Karpas-422 (cell line): ENCODE measurements at regions not wholly inside any gene's neighbourhood (a gene's known extent, or its start where the extent isn't known, plus 50 kb on each side); places are given as distances from the start of the nearest gene placed in this dataset.
"Not testable (repeated sequence)": the region's sequence is repeated elsewhere in the genome, so short reads cannot be mapped to it uniquely, and the experiment has no call there.

Source experiments
- DNase-seq: peaks from one replicate; pipeline ENCODE4 v3.0.0-alpha.2; 2015
- H2AFZ ChIP-seq: fragments of 200-600 bp; sonication (generic); 2 replicates; pipeline ENCODE4 v1.6.1; 2014; ENCODE audit warnings: antibody characterized with exemption, low read length, mixed read lengths
- H3K27ac ChIP-seq: fragments of 200-600 bp; sonication (generic); 2 replicates; pipeline ENCODE4 v1.5.1; 2014; ENCODE audit warnings: mild to moderate bottlenecking, low read length, moderate library complexity
- H3K27me3 ChIP-seq: fragments of 200-600 bp; sonication (generic); 2 replicates; pipeline ENCODE4 v1.6.1; 2014; ENCODE audit warnings: low read length, mixed read lengths
- H3K36me3 ChIP-seq: fragments of 200-600 bp; sonication (generic); 2 replicates; pipeline ENCODE4 v1.6.1; 2014; ENCODE audit warnings: low read length, mixed read lengths; ENCODE audit not compliant: insufficient read depth
- H3K4me1 ChIP-seq: fragments of 200-600 bp; sonication (generic); 2 replicates; pipeline ENCODE4 v1.6.1; 2014; ENCODE audit warnings: mild to moderate bottlenecking, low read length, mixed read lengths
- H3K4me2 ChIP-seq: fragments of 200-600 bp; sonication (generic); 2 replicates; pipeline ENCODE4 v1.6.1; 2014; ENCODE audit warnings: low read length, low read depth, mild to moderate bottlenecking; ENCODE audit not compliant: poor library complexity, severe bottlenecking
- H3K4me3 ChIP-seq: fragments of 200-600 bp; sonication (generic); 2 replicates; pipeline ENCODE4 v1.5.1; 2014; ENCODE audit warnings: mild to moderate bottlenecking, antibody characterized with exemption, low read length, mixed read lengths
- H3K79me2 ChIP-seq: fragments of 200-600 bp; sonication (generic); 2 replicates; pipeline ENCODE4 v1.6.1; 2014; ENCODE audit warnings: mild to moderate bottlenecking, low read length, mixed read lengths
- H3K9ac ChIP-seq: fragments of 200-600 bp; sonication (generic); 2 replicates; pipeline ENCODE4 v1.6.0; 2014; ENCODE audit warnings: low read length
- H3K9me2 ChIP-seq: fragments of 200-600 bp; sonication (generic), shearing (Covaris generic); replicated peaks from 2 replicates; pipeline ENCODE4 v1.6.0; 2014; ENCODE audit warnings: mild to moderate bottlenecking, low read length, moderate library complexity; ENCODE audit not compliant: insufficient read depth
- H3K9me3 ChIP-seq: fragments of 300-700, 200-600 bp; sonication (generic); 2 replicates; pipeline ENCODE4 v1.6.1; 2014; ENCODE audit warnings: low read length, mixed read lengths
- H4K20me1 ChIP-seq: fragments of 200-600 bp; sonication (generic); 2 replicates; pipeline ENCODE4 v1.6.1; 2014; ENCODE audit warnings: mild to moderate bottlenecking, antibody characterized with exemption, low read length, low read depth; ENCODE audit not compliant: insufficient read depth

DNA sequence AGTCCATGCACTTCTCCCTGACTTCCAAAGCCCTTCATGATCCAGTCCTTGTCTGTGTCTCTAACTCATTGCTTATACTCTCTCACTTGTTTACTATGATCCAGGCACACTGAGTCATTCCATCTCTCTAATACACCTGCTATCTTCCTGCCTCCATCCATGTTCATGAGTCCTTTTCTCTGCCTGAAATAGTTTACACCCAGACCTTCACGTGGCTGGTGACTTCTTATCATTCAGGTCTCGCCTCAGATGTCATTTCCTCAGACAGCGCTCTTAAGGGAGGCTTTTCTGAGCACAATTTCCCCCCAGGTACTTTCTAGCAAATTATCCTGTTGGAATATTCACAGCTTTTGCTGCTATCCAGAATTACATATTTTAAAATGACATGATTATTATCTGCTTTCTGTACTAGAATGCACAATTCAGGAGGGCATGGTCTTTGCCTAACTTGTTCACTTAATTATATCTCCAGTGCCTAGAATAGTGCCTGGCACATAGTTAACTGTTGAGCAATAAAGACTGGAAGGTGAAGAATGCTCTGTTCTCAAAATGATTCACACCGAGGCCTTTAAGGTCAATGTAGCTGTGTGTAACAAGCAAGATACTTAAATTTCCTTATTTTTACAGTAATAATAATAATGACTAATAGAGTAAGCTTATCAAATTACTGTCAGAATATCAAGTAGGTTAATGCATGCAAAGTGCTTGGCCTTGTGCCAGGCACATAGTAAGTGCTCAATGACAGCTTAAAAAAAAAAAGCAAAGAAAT lies 183.7 kb upstream of the SPRY2 start:
- Histone ChIP-seq H3K9ac (no peak overlapping the region), H2AFZ (no peak overlapping the region), H3K79me2 (no peaks in the 10 kb centered on the region), H3K27ac (no peak overlapping the region), H4K20me1 (no peaks in the 10 kb centered on the region), H3K9me3 (peaks cover 8% of the 10 kb centered on the region; the same call in 1 of the 2 replicates), H3K36me3 (no peaks in the 10 kb centered on the region), H3K4me2 (no peak overlapping the region), H3K4me3 (no peak overlapping the region), H3K9me2 (no peaks in the 10 kb centered on the region), H3K4me1 (no peaks in the 10 kb centered on the region), H3K27me3 (no peaks in the 10 kb centered on the region)
- no peak for DNase-seq

DNA sequence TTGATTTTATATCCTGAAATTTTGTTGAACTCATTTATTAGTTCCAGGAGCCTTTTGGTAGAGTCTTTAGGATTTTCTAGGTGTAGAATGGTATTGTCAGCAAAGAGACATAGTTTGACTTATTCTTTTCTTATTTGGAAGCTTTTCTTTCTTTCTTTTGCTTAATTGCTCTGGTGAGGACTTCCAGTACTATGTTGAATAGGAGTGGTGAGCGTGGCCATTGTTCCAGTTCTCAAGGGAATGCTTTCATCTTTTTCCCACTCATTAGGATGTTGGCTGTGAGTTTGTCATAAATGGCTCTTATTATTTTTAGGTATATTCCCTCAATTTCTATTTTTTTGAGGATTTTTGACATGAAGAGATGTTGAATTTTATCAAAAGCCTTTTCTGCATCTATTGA lies 182.2 kb upstream of the SPRY2 start:
- H3K9ac ChIP-seq: no peak overlapping the region
- DNase-seq: no peak
- H3K36me3 ChIP-seq: no peaks in the 10 kb centered on the region
- no peak overlapping the region for H3K27ac ChIP-seq
- no peak overlapping the region for H3K4me2 ChIP-seq
- H3K4me3 ChIP-seq: no peak overlapping the region
- H3K9me3 ChIP-seq: peaks cover 8% of the 10 kb centered on the region; the same call in 1 of the 2 replicates
- no peaks in the 10 kb centered on the region for H3K9me2 ChIP-seq
- H3K27me3 ChIP-seq: no peaks in the 10 kb centered on the region
- H3K4me1 ChIP-seq: no peaks in the 10 kb centered on the region
- H3K79me2 ChIP-seq: no peaks in the 10 kb centered on the region
- H2AFZ ChIP-seq: no peak overlapping the region
- no peaks in the 10 kb centered on the region for H4K20me1 ChIP-seq

DNA sequence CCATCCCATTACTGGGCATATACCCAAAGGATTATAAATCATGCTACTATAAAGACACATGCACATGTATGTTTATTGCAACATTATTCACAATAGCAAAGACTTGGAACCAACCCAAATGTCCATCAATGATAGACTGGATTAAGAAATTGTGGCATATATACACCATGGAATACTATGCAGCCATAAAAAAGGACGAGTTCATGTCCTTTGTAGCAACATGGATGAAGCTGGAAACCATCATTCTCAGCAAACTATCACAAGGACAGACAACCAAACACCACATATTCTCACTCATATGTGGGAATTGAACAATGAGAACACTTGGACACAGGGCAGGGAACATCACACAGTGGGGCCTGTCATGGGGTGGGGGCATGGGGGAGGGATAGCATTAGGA lies 181.5 kb upstream of the SPRY2 start:
- H3K9ac ChIP-seq, H3K4me2 ChIP-seq, H2AFZ ChIP-seq, DNase-seq, H3K79me2 ChIP-seq, H3K4me1 ChIP-seq, H3K27ac ChIP-seq, H3K36me3 ChIP-seq, H3K9me3 ChIP-seq, H4K20me1 ChIP-seq, H3K9me2 ChIP-seq, H3K27me3 ChIP-seq, H3K4me3 ChIP-seq: not testable (repeated sequence)

DNA sequence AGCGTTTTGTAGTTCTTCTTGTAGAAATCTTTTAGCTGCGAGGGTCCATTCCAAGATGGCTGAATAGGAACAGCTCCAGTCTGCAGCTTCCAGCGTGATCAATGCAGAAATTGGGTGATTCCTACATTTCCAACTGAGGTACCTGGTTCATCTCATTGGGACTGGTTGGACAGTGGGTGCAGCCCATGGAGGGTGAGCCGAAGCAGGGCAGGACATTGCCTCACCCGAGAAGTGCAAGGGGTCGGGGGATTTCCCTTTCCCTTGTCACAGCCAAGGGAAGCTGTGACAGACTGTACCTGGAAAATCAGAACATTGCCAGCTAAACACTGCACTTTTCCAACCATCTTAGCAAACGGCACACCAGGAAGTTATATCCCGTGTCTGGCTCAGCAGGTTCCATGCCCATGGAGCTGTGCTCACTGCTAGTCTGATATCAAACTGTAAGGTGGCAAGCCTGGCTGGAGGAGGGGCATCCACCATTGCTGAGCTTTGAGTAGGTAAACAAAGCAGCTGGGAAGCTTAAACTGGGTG lies 176.0 kb upstream of the SPRY2 start:
- Histone ChIP-seq H3K27me3 (no peaks in the 10 kb centered on the region), H3K4me1 (no peaks in the 10 kb centered on the region), H3K36me3 (no peaks in the 10 kb centered on the region), H3K4me2 (no peak overlapping the region), H4K20me1 (no peaks in the 10 kb centered on the region), H2AFZ (no peak overlapping the region), H3K4me3 (no peak overlapping the region), H3K9me2 (no peaks in the 10 kb centered on the region), H3K9me3 (peaks cover 4% of the 10 kb centered on the region), H3K79me2 (no peaks in the 10 kb centered on the region), H3K27ac (no peak overlapping the region), H3K9ac (no peak overlapping the region)
- no peak for DNase-seq

DNA sequence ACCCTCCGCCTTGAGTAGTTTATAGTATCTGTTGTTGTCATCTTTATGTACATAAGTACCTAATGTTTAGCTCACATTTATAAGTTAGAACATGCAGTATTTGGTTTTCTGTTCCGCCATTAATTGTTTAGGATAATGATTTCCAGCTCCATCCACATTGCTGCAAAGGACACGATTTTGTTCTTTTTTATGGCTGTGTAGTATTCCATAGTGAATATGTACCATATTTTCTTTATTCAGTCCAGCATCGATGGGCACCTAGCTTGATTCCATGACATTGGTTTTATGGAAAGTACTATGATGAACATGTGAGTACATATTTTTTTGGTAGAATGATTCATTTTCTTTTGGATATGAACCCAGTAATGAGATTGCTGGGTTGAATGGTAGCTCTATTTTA lies 174.4 kb upstream of the SPRY2 start:
- Histone ChIP-seq H4K20me1 (no peaks in the 10 kb centered on the region), H3K4me2 (no peak overlapping the region), H3K9me3 (peaks cover 4% of the 10 kb centered on the region), H3K36me3 (no peaks in the 10 kb centered on the region), H3K9me2 (no peaks in the 10 kb centered on the region), H3K27me3 (no peaks in the 10 kb centered on the region), H3K4me1 (no peaks in the 10 kb centered on the region), H2AFZ (no peak overlapping the region), H3K79me2 (no peaks in the 10 kb centered on the region), H3K4me3 (no peak overlapping the region), H3K27ac (no peak overlapping the region), H3K9ac (no peak overlapping the region)
- no peak for DNase-seq

DNA sequence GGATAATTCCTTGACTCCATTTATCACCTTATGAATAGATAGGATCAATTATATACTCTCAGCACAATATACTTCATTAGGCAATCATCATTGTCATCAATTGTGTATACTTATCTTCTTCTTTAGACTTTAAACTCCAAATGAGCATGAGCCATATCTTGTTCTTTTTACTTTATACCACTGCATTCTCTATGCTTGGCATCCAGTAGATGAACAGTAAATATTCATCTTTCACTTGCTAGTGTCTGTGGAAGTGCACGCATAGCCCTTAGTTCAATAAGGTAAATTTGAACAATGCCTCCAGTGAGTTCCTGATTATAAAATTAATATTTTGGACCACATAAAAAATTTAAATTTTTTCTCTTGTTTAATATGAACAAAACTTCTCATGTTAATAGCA lies 172.3 kb upstream of the SPRY2 start:
- DNase-seq: no peak
- Histone ChIP-seq H3K9me2 (no peaks in the 10 kb centered on the region), H3K79me2 (no peaks in the 10 kb centered on the region), H3K4me1 (no peaks in the 10 kb centered on the region), H3K27me3 (no peaks in the 10 kb centered on the region), H3K4me3 (no peak overlapping the region), H3K4me2 (no peak overlapping the region), H3K36me3 (no peaks in the 10 kb centered on the region), H3K9me3 (peaks cover 12% of the 10 kb centered on the region), H4K20me1 (no peaks in the 10 kb centered on the region), H3K27ac (no peak overlapping the region), H3K9ac (no peak overlapping the region), H2AFZ (no peak overlapping the region)

DNA sequence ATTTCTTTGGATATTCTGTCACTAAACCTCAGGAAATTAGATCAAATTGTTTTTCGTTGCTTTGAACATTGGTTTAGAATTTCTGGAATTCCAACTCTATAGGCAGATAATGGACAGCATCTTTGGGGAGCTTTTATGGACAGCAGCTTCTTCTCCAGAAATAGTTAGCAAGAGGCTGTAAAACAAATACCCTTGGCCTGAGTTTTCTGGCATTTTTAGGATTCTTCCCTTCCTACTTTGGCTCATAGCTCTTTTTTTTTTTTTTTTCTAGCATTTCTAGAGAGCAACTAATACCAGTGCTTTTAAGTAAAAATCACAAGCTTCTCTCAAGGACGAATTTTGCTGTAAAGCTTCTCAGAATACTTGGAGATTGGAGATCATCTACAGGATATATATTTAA lies 169.8 kb upstream of the SPRY2 start:
- Histone ChIP-seq H3K79me2 (no peaks in the 10 kb centered on the region), H2AFZ (no peak overlapping the region), H3K27me3 (no peaks in the 10 kb centered on the region), H3K27ac (no peak overlapping the region), H3K4me3 (no peak overlapping the region), H3K4me2 (no peak overlapping the region), H3K9me2 (no peaks in the 10 kb centered on the region), H4K20me1 (no peaks in the 10 kb centered on the region), H3K9ac (no peak overlapping the region), H3K36me3 (no peaks in the 10 kb centered on the region), H3K4me1 (no peaks in the 10 kb centered on the region), H3K9me3 (peaks cover 15% of the 10 kb centered on the region)
- DNase-seq: no peak

DNA sequence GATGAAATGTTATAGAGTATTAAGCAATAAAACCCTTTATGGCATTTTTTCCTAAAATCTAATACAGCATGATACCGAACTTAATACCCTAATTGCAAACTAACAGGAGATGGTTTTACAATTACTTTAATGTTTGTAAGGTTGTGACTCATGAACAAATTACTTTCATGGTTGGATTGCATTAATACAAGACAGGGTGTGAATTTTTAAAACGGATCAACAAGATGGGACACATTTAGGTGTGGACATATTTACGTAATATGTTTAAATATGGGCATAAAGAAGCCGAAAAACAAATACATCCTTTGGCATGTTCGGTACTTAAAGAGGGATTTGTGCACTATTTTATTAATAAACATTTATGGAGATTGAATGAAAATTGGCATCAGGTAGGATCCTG lies 168.3 kb upstream of the SPRY2 start:
- Histone ChIP-seq H3K4me2 (no peak overlapping the region), H2AFZ (no peak overlapping the region), H3K27ac (no peak overlapping the region), H3K9ac (no peak overlapping the region), H3K4me1 (no peaks in the 10 kb centered on the region), H3K36me3 (no peaks in the 10 kb centered on the region), H3K4me3 (no peak overlapping the region), H3K79me2 (no peaks in the 10 kb centered on the region), H3K9me3 (peaks cover 18% of the 10 kb centered on the region), H3K27me3 (no peaks in the 10 kb centered on the region), H3K9me2 (no peaks in the 10 kb centered on the region), H4K20me1 (no peaks in the 10 kb centered on the region)
- DNase-seq: no peak
